GM12878 (cell line): ENCODE measurements at regions not wholly inside any gene's neighbourhood (a gene's known extent, or its start where the extent isn't known, plus 50 kb on each side); places are given as distances from the start of the nearest gene placed in this dataset.

ENCODE experiments used
- CTCF ChIP-seq, 3 experiments: IDR thresholded peaks in 2 of 3; conservative IDR thresholded peaks in 1 of 3; 2 replicates each; pipeline ENCODE4 v1.5.1; 2011; ENCODE audit warnings: low read depth in 3 of 3, low read length in 3 of 3, mild to moderate bottlenecking in 3 of 3, control low read depth in 2 of 3, moderate library complexity in 2 of 3, inconsistent platforms in 1 of 3, mixed read lengths in 1 of 3; ENCODE audit not compliant: control insufficient read depth in 2 of 3, insufficient read depth in 1 of 3; ENCODE audit errors: extremely low read depth in 1 of 3
- EP300 ChIP-seq, 2 experiments: fragments of 150-350 bp in 1 of 2; IDR thresholded peaks; 2 replicates each; pipeline ENCODE4 v1.6.1; 2011 to 2012; ENCODE audit warnings: low read depth in 2 of 2, low read length in 2 of 2, borderline replicate concordance in 1 of 2, improper control_type of control experiment in 1 of 2, inconsistent platforms in 1 of 2; ENCODE audit not compliant: control insufficient read depth in 1 of 2
- RB1 ChIP-seq: fragments of 450-650 bp; formaldehyde crosslinking; IDR thresholded peaks from 2 replicates; pipeline ENCODE4 v1.6.1; 2017; ENCODE audit warnings: mild to moderate bottlenecking, borderline replicate concordance
- RBBP5 ChIP-seq: fragments of 200-600 bp; sonication (generic); conservative IDR thresholded peaks from 2 replicates; pipeline ENCODE4 v1.6.1; 2016
- RFX5 ChIP-seq: IDR thresholded peaks from 2 replicates; pipeline ENCODE4 v1.6.1; 2011; ENCODE audit warnings: low read depth, low read length, improper control_type of control experiment
- WRNIP1 ChIP-seq: IDR thresholded peaks from 2 replicates; pipeline ENCODE4 v1.6.1; 2011; ENCODE audit warnings: low read depth, low read length, improper control_type of control experiment, borderline replicate concordance
- ZBTB11 ChIP-seq: fragments of 450-650 bp; formaldehyde crosslinking; IDR thresholded peaks from 2 replicates; pipeline ENCODE4 v1.5.0; 2022; ENCODE audit warnings: mild to moderate bottlenecking, missing genetic modification characterization

- TF ChIP-seq WRNIP1 (no peak), RFX5 (no peak), CTCF (IDR thresholded peaks at IDR 0.05 in 2 of 3, conservative IDR thresholded peaks at IDR 0.05 in 1 of 3; ENCODE audit: control insufficient read depth in 2 of 3, extremely low read depth in 1 of 3, insufficient read depth in 1 of 3, low read depth in 3 of 3, low read length in 3 of 3) (no peak), RB1 (no peak), EP300 (IDR thresholded peaks at IDR 0.05; ENCODE audit: borderline replicate concordance in 1 of 2, control insufficient read depth in 1 of 2, low read depth in 2 of 2, low read length in 2 of 2) (no peak), ZBTB11 (CRISPR knock-in tag) (no peak), RBBP5 (no peak)
Observed at GRCh38 chr5:98585661-98586310, 187.7 kb upstream of the RGMB start.
